CD4-positive, alpha-beta T cell treated with Interleukin-17A for 4 hours (primary cell): ENCODE measurements at regions not wholly inside any gene's neighbourhood (a gene's known extent, or its start where the extent isn't known, plus 50 kb on each side); places are given as distances from the start of the nearest gene placed in this dataset.

Source experiments
- DNase-seq: peaks from one replicate; pipeline ENCODE4 v3.0.0-alpha.2; 2020; ENCODE audit warnings: mixed read lengths

DNA sequence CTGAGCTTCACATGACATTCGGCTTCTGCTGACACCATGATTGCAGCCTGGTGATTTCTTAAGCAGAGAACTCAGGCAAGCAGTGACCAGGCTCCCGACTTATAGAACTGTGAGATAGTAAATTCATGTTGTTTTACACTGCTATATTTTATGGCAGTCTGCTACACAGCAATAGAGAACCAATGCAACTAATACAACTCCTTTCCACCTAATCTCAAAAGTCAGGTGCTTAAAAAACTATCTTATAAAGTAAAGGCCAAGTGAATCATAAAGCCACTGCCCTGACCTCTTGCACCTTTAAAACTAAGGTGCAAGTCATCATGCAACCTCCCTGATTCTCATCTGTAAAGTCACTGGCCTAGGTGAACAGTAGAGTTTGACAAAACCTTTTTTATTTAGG is 95.3 kb upstream of the GLS start:
- DNase-seq: no peak

DNA sequence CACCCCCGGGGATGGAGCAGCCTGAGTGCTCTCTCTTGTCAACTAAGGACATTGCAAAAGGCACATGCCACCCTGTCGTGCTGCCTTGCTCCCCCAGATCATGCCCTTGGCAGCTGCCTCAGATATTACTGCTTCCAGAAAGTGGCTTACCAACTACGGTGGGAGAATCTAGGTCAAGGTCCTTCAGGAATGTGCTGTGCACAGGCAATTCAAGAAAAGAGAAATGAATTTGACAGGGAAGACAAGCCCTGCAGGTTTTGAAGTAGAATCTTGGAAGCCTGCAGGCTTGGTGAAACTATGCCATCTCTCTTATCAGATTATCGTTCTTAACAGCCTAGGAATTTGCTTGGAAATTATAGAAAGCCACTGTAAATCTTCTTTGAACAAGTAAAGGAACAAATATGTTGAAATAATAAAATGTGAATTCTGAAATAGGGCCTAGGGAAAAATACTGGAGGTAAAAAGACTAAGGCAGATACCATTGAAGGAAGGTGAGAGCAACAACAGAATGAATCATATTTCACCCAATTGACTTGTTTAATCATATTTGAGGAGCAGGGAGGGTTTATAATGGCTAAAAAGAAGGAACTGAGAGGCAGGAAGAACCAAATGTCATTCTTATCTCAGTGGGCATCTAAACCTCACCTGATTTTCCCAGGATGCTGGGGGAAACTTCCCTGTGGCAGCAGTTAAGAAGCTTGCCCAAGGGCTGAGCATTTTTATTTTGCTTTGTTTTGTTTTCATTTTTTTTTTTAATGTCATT is 94.0 kb upstream of the GLS start:
- DNase-seq: no peak

DNA sequence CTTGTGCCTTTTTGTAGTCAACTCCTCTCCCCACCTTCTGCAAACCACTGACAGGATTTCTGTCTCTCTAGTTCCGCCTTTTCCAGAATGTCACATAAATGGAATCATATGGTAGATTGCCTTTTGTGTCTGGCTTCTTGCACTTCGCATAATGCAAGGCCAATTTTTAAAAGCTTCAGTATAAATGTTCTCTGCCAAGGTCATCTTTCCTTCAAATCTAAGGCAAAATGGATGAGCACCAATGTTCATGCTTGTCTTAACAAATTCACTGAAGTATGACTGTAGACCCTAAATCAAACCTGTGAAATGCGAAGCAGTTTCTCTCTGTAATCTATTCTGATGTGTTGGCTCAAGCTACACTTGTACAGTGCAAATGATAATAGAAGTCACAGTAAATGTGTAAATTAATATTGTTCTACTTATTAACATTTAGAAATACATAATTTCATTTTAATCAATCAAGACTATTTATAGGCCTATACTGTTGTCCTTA is 92.8 kb upstream of the GLS start:
- no peak for DNase-seq

DNA sequence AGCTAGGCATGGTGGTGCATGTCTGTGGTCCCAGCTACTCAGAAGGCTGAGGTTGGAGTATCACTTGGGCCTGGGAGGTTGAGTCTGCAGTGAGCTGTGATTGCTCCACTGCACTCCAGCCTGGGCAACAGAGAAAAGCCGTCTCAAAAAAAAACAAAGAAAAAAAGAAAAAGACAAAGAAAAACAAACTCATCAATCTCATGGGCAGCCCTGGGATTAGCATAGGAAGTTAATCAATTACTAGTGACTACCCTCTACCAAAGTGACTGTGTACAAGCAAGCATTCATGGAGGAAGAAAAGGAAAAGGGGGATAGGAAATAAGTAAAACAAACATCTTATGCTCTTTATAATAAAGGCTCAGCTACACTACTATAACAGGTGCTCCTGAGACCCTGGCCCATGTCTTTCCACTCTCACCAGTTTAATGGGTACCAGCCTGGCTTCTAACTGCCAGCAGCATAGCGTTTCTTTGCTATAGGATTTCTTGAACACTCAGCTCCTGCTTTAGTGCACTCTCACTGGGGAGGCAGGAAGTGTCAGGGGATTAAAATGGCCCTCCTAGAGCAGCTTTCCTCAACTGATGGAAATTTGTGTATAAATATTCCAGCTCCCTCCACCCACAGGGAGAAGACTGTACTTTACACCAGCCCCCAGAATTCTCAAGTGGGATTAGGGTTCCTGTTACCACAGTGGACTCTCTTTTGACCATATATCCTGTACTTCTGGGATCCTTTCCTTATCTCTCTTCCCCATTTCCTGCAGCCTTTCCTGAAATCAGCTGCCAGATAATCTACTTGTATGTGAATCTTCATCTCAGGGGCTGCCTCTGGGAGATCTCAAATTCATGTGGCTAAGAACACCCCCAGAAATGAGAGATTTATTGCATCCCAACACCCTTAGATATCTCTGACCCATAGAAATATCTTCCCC is 91.3 kb upstream of the GLS start:
- no peak for DNase-seq

DNA sequence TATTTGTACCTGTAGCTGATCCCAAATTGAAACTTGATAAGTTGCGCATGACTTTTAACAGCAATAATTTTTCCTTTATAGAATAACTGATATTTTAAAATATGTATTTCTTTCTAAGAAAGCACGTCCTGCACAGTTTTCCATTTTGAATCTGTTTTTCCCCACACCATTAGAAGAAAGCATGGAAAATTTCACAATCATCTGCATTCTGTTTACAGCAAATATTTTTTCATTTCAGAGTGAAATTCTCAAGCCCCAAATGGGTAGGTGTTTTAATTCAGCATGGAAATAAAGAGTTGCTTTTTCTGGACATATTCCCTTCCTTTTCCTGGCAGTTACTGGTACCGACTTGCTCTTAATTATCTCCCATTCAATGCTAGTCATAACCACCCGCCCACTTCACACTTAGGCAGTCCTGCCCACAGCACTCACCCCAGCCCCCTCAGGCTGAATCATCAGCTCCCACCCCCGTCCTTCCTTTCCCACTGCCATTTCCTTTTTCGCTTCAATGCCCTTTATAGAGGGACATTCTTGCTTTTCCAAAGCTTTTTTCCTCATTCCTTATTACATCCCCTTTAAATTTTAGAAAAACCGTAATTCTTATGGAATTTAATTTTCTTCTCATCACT is 89.2 kb upstream of the GLS start:
- peak; percentile 7 for DNase-seq

DNA sequence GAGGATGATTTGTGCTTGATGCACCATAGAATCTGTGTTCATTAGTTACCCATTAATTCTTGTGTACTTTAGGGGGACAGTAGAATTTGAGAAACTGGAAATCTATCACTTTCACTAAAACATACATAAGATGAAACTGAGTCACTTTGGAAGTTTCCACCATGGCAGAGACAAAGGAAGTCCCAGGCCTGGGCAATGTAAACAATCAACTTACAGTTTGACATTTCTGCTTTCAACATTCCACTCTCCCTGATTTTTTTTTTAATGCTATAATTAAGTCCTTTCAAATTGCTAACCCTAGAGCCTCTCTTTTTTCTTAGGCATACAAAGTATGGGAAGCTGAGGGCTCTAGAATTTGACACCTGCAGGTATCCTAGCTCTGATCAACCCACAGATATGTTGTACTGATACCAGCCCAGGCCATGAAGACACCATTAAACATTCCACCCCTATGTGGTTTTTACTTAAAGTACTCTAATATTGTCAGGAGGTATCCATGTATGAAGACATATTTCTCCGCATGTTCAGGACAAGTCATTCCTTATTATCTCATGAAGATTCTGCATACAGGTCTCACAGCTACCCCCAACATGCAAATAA is 88.5 kb upstream of the GLS start:
- no peak for DNase-seq

DNA sequence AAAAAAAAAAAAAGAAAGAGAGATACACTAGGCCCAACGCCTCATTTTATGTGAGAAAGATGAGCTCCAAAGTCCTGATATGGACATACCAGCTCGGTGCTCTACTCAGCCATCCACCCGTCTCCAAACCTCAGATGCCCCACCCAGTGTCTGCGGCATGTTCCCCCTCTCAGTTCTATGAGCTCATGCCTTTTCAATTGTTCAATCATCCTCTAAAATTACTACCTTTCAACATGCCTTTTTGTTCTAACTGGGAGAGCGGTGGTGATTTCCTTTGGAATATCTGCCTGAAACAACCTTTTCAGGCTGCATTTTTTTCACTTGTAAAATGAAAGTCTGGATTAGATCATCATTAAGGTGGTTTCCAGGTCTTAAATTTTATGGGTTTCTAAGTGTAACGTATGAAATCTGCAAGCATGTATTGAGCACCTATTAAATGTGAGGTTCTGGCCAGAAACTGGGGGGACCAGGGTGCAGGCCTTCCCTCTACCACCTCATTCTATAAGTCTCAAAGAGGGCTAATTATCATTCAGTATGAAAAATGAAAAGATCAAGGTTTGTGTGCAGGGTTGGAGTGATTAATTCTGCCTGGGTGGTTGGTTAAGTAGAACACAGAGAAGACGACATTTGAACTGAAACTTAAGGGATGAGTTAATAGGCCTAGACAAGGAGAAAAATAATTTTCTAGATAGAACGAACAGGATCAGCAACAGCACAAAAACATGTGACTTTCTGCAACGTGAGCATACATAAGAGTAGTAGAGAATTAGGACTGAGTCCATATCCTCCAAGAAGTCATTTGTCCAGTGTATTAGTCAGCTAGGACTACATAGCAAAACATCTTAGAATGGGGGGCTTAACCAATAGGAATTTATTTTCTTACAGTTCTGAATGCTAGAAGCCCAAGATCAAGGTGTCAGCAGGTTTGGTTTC is 87.4 kb upstream of the GLS start:
- DNase-seq: no peak

DNA sequence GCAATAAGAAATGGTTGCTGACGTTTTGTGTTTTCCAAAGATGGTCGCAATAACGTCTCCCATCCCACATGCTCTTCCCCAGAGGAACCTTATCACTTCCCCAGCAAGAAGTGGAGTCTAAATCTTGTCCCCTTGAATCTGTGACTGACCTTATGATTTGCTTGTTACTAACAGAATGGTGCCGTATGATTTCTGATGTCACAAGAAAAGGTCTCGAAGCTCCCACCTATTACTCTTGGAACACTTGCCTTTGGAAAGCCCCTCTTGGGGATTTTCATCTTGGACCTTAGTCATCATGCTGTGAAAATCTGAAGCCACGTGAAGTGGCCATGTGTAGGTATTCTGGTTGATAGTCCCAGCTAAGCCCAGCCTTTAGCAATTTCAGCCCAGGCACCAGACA is 86.2 kb upstream of the GLS start:
- DNase-seq: no peak

DNA sequence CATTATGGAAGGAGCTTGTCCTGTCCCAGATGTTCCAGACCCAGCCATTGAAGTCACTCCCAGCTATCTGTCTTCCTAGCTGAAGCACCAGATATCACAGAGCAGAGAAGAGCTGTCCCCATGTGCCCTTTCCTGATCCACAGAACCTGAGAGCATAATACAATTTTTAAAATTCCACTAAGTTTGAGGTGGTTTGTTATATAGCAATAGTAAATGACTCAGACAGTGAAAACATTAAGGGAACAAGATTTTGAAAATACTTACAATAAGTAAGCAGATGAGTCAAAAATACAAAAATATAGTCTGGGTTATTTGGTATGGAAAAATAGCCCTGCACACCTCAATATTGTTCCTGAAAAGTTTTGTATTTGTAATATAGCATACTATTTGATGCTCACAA is 85.8 kb upstream of the GLS start:
- no peak for DNase-seq

DNA sequence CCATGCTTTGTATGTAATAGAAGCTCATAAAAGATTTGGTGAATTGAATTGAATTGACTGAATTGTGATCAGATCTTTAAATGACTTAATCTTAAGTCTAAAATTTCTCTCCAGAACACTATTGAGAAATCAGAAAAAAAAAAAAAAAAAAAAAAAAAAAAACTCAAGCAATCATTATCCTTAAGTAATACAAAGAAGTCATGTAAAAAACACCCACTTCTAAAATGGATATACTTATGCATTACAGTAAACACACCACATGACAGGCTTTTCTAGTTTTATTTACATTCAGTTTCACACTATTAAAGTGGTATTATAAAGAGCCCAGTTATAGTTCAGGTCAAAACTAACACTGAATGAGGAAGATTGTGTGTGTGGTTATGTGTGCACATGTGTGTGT is 84.9 kb upstream of the GLS start:
- no peak for DNase-seq

DNA sequence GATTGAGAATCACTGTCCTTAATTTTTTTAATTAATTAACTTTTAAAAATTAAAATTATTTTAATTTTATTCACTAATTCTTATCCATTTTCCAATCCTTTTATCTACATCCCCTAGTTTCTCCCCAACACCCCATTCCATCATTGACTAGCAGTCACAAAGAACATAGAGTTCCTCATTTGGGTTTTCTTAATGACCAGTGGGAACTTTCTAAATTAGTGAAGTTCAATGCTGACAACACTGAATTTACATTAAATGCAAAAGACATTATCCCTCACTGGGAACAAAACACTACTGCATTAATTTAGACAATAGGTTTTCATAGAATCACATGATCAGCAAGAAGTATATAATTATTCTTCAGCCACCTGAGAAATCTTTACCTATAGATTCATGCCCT is 80.6 kb upstream of the GLS start:
- DNase-seq: no peak

DNA sequence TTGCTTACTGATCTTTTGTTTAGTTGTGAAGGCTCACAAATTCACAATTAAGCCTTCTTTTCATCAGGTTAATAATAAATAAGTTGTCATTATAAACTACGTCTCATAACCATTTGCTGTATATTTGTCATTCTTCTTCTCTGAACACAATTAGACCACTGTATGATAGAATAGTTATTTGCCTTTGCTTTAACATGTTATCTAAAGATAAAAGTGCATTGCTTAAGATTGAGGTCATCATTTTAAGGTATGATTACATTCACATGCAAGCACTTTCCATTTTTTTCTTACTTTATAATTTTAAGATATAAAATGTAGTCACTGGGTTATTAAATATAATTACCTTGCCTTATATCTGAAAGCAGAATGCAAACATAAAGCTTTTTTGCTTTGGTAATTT is 80.1 kb upstream of the GLS start:
- DNase-seq: no peak

DNA sequence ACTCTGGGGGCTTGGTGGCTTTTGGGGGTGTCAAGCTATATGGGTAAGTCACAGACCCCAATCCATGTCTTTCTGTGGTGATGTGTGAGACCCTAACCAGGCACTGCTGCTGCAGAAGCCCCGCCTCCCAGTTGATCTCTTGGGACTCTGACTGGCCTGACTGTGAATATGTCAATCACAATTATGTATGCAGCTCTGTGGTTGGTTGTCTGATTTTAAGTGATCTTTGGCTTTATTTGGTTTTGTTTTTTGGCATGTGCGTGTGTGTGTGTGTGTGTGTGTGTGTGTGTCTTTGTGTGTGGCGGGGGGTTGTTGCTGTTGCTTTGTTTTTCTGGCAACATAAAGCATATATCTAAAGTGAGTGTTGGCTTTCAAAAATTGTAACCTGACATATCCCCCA is 78.5 kb upstream of the GLS start:
- DNase-seq: no peak

DNA sequence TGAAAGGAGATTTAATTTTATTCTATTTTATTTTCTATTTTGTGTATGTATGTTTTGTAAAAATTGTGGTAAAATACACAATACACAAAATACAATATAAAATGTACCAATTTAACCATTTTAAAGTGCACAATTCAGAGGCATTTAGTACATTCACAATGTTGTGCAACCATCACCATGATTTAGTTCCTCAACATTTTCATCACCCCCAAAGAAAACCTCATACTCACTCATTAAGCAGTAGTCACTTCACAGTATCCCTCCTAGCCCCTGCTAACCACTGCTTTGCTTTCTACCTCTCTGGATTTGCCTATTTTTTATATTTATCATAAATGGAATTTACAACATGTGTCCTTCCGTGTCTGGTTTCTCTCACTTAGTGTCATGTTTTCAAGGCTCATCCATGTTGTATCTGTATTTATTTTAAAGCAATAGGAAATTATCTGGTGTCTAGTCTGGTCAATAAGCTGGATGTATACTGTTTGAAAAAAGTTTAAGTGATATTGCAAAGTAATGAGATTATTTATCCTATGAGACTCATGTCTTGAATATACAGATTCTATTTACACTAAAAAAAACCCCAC is 77.9 kb upstream of the GLS start:
- no peak for DNase-seq

DNA sequence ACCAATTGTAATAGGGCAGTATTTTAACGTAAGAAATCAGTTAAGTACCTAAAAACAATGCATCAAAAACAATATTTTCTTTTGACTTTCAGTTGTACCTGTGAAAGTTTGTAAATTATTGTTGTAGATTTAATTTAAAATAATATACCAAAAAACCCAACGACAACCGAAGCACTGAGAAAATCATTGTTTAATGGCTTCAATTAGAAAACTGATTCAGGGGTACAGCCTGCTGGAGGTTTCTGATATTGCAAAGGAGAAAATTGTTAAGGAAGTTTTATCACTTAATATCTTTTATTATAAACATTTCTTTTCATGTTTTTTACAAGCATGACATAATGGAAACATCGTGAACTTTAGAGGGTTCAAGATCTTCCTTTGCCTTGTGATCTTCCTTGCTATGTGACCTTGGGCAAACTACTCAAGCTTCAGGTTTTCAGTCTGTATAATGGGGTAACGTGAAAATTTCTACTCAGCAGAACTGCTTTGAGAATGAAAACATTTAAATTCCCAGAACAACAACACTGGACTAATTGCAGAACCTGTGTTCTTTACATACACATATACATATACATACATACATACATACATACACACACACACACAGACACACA is 76.3 kb upstream of the GLS start:
- peak; percentile 12 for DNase-seq

DNA sequence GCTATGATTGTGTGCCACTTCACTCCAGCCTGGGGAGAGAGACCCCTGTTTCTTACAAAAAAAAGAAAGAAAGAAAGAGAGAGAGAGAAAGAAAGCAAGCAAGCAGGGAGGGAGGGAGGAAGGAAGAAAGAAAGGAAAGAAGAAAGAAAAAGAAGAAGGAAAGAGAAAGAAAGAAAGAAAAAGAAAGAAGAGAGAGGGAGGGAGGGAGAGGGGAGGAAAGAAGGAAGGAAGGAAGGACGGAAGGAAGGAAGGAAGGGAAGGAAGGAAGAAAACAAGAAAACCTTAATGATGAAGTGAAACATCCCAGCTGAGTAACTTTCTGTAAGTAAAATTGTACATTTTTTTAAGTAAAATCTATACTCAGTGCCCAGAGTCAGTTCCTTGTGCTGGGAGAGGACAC is 75.5 kb upstream of the GLS start:
- DNase-seq: no peak

DNA sequence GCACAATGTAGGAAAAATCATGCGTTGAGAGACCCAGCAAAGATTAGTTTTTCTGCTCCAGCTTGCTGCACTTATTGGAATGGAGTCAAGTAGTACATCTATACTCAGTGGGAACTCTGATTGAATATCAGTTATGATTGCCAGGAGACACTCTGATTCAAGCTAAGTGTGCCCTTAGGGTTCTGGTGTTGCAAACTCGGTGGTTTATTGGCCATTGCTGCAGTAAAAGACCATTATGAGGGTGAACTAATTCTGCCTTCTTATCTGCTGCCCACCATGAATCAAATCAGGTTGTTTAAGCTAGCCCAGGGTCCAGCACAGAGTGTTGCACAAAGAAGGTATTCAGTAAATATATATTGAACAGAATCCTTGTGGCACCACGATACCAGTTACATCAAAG is 74.8 kb upstream of the GLS start:
- DNase-seq: no peak

DNA sequence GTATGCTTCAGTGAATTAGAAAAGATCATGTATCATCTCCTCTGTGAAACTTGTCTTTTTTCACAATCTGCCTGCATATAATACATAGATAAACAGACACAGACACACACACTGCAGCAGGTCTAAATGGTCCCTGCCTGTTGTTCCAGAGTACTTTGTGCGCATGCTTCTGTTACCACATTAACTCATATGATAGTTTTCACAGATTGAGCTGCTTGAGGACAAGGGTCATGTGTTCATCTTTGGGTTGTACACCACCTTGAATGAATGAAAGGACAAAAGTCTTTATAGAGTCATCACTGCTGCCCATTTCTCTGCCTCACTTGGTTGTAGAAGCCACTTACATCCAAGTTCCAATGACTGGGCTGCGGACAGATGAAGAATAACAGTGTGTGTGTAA is 72.7 kb upstream of the GLS start:
- no peak for DNase-seq

DNA sequence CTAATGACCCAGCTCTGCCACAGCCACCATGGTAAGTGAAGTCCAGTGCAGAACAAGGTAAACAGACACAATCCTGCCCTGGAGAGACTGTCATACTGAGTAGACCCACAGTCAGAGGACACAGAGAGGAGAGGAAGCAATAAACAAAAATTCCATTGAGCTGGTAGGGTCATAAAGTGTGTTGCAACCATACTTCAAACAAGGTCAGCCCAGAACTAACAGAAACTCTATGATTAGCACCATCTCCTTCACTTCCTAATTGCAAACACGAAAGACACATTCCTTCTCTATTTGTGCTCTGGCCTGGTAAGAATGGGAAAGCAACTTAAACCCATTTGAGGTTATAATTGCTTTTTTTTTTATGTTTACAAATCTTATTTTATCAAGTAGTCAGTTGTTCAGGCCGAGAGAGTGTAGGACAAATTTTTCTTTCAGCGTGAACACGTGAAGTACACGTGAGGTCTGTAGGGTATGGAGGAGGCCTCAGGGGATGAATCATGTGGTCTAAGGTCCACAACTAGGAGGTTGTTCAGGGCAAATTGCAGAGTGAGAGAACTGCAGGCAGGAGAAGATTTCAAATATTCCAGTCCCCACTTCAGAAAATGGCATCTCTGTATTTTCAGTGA is 71.4 kb upstream of the GLS start:
- no peak for DNase-seq

DNA sequence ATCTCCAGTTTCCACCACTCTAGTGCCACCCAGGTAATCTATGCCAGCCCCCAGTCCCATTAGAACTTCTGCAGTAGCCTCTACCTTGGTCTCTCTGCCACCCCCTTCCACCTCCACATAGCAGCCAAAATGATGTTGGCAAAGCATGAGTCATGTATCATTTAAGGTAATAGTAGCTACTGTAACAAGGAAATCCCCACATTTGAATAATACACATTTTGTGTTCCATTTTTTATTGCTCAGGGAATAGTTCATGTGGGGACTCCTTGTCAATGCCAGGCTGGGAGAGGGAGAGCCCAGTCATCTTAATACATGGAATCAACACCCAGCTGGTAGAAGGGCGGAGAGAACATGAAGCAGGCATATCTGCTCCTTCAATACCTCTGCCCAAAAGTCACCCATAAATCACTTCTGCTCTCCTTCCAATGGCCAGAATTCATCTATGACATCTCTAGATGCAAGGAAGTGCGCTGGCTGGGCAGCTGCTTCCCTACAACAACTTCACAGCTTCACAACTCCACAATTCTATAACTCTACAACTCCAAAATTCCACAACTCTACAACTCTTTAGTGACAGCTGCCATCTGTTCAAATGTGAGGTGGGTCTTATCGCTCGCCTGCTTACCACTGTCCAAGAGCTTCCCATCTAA is 70.6 kb upstream of the GLS start:
- DNase-seq: no peak
